ENCODE measurements at regions not wholly inside any gene's neighbourhood (a gene's known extent, or its start where the extent isn't known, plus 50 kb on each side); places are given as distances from the start of the nearest gene placed in this dataset.

GRCh38 chr6:15906420-15907016, 222.4 kb upstream of the MYLIP start:
- no peak for TF ChIP-seq CTCF (IDR thresholded peaks at IDR 0.05; ENCODE audit: low read depth, low read length)
- no peak for DNase-seq (ENCODE audit: extremely low read depth, low read depth)

- no peak for DNase-seq (ENCODE audit: extremely low read depth, low read depth)
- no peak for TF ChIP-seq CTCF (IDR thresholded peaks at IDR 0.05; ENCODE audit: low read depth, low read length)
These were observed 223.1 kb upstream of the MYLIP start for GRCh38 chr6:15905488-15906419.

- TF ChIP-seq CTCF (IDR thresholded peaks at IDR 0.05; ENCODE audit: low read depth, low read length), result no peak
- DNase-seq (ENCODE audit: extremely low read depth, low read depth), result no peak
These were observed 224.1 kb upstream of the MYLIP start for GRCh38 chr6:15904651-15905376.

- DNase-seq (ENCODE audit: extremely low read depth, low read depth), result no peak
These were observed 227.5 kb upstream of the MYLIP start for GRCh38 chr6:15901141-15902115.

GRCh38 chr6:15898693-15899092, 230.2 kb upstream of the MYLIP start:
- TF ChIP-seq CTCF (IDR thresholded peaks at IDR 0.05; ENCODE audit: low read depth, low read length), result no peak
- DNase-seq (ENCODE audit: extremely low read depth, low read depth), result no peak

More at GRCh38 chr6:15901141-15902115, 227.5 kb upstream of the MYLIP start:
- no peak for TF ChIP-seq CTCF (IDR thresholded peaks at IDR 0.05; ENCODE audit: low read depth, low read length)

GRCh38 chr6:15897063-15897876, 231.6 kb upstream of the MYLIP start:
- DNase-seq (ENCODE audit: extremely low read depth, low read depth), result no peak
- TF ChIP-seq CTCF (IDR thresholded peaks at IDR 0.05; ENCODE audit: low read depth, low read length), result no peak

Data from AG09319 (cell line).